Activated T-helper 1 cell treated with anti-CD3 and anti-CD28 coated beads, Interleukin-2, amount 50 U/mL, for 16 hours (primary cell): ENCODE measurements at regions not wholly inside any gene's neighbourhood (a gene's known extent, or its start where the extent isn't known, plus 50 kb on each side); places are given as distances from the start of the nearest gene placed in this dataset.
"Not testable (repeated sequence)": the region's sequence is repeated elsewhere in the genome, so short reads cannot be mapped to it uniquely, and the experiment has no call there.

Experiments
- DNase-seq, 2 donors: peaks; one replicate each; pipeline ENCODE4 v3.0.0-alpha.2; 2020; ENCODE audit warnings: low read depth in 1 of 2, low spot score in 1 of 2

GRCh38 chr18:961644-962355 is 57.1 kb downstream of the ADCYAP1 start:
- peak in 1 of 2 donors; percentile 2 for DNase-seq

DNA sequence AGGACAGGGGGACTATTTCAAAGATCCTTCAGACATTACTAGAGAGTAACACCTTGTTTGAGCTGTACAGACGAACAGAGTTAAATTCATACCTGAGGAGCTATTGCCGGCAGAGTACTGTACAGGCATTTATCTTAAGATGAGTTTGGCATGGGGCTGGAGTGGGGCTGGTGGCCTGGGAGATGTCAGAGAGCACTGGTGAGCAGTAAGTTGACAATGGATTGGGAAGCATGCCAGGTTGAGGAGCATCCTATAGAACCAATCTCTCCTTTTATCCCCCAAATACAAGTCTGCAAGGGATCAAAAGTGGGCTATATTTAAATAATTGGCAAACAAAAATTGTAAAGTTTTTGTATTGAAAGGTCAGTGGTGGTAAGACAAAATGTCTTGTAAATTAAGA is 58.6 kb downstream of the ADCYAP1 start:
- no peak for DNase-seq

DNA sequence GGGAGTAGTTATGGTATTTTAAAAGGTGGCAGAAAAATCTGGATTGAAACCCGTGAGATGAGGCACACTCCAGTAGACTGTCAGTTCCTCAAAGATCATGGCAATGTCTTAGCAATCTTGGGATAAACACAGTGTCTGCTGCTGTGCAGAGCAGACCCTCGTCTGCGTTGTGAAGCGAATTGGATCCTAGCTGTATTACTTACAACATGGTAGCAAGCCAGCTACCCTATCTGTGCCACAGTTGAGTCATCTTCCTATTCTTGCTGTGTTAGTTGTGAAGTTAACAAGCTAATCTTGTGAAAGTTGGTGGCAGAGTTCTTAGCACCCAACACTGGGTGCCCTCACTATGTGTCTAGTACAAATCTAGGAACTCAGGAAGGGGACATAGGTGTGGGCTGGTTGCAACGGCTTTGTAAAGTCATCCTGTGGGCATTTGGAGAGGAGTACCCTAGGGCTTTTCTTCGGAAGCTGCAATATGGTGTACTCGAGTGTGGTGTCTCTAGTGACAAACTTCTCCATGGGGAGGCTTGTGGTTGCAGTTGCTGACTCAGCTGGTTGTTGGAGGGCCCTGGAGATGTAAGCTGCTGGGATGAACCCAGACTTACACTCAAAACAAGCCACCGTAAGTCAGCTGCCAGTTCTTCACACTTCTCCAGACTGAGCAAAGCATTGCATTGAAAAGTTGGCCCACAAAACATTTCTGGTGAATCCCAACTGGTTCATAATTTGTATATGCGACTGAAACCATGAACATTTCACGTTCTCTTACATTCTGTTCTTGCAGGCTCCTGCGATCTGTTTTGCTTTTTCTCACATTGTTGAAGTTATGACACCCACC is 61.5 kb downstream of the ADCYAP1 start:
- no peak for DNase-seq

DNA sequence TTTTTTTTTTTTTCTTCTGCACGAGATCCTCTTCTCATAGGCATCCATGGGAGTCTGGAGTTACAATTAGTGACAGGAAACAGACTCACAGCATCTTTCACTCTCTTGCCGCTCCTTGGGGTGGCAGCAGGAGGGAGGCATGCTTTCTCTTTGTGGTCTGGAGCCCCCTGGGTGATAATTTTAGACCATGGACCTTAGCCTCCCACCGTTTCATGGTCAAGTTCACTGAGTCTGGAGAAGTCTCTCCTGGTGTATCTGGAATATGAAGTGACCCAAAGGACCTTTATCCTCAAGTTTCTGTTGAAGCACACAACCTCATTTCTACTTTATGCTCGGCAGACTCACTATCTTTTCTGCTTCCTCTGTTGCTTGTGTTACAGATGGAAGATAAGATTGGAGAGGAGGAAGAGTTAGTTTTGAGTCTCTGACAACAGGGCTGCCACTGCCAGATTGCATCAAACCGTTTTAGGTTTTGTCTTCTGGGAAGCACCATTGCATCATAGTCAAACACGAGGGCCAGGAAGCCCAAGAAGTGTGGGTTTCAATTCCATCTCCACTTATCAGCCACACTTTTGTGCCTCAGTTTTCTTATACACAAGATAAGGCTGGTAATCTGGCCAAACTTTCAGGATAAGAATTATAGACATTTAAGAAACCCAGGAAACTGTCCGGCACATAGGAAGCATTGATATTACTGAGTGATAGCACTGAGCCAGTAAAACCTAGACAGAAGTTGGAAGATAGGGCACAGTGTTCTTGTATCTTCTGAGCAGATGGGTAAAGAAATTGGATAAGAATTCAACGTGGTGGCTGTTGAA is 62.3 kb downstream of the ADCYAP1 start:
- DNase-seq, result no peak

DNA sequence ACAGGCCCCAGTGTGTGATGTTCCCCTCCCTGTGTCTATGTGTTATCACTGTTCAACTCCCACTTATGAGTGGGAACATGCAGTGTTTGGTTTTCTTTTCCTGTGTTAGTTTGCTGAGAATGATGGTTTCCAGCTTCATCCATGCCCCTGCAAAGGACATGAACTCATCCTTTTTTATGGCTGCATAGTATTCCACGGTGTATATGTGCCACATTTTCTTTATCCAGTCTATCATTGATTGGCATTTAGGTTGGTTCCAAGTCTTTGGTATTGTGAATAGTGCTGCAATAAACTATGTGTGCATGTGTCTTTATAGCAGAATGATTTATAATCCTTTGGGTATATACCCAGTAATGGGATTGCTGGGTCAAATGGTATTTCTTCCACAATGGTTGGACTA is 64.2 kb downstream of the ADCYAP1 start:
- DNase-seq, result not testable (repeated sequence)

DNA sequence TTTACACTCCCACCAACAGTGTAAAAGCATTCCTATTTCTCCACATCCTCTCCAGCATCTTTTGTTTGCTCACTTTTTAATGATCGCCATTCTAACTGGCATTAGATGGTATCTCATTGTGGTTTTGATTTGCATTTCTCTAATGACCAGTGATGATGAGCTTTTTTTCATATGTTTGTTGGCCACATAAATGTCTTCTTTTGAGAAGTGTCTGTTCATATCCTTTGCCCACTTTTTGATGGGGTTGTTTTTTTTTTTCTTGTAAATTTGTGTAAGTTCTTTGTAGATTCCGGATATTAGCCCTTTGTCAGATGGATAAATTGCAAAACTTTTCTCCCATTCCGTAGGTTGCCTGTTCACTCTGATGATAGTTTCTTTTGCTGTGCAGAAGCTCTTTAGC is 64.6 kb downstream of the ADCYAP1 start:
- not testable (repeated sequence) for DNase-seq

DNA sequence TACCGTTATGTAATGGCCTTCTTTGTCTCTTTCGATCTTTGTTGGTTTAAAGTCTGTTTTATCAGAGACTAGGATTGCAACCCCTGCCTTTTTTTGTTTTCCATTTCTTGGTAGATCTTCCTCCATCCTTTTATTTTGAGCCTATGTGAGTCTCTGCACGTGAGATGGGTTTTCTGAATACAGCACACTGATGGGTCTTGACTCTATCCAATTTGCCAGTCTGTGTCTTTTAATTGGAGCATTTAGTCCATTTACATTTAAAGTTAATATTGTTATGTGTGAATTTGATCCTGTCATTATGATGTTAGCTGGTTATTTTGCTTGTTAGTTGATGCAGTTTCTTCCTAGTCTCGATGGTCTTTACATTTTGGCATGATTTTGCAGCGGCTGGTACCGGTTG is 69.9 kb downstream of the ADCYAP1 start:
- DNase-seq, result not testable (repeated sequence)

DNA sequence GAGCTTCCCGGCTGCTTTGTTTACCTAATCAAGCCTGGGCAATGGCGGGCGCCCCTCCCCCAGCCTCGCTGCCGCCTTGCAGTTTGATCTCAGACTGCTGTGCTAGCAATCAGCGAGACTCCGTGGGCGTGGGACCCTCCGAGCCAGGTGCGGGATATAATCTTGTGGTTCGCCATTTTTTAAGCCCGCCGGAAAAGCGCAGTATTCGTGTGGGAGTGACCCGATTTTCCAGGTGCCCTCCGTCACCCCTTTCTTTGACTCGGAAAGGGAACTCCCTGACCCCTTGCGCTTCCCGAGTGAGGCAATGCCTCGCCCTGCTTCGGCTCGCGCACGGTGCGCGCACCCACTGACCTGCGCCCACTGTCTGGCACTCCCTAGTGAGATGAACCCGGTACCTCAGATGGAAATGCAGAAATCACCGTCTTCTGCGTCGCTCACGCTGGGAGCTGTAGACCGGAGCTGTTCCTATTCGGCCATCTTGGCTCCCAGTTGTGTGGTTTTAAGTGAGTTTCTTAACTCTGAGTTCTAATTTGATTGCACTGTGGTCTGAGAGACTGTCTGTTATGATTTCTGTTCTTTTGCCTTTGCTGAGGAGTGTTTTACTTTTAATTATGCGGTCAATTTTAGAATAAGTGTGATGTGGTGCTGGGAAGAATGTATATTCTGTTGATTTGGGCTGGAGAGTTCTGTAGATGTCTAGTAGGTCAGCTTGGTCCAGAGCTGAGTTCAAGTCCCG is 71.9 kb downstream of the ADCYAP1 start:
- not testable (repeated sequence) for DNase-seq

- not testable (repeated sequence) for DNase-seq
These were observed 72.7 kb downstream of the ADCYAP1 start for GRCh38 chr18:977327-977726.

DNA sequence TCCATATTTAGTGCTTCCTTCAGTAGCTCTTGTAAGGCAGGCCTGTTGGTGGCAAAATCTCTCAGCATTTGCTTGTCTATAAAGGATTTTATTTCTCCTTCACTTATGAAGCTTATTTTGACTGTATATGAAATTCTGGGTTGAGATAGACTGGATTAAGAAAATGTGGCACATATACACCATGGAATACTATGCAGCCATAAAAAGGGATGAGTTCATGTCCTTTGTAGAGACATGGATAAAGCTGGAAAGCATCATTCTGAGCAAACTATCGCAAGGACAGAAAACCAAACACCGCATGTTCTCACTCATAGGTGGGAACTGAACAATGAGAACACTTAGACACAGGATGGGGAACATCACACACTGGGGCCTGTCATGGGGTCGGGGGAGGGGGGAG is 73.1 kb downstream of the ADCYAP1 start:
- not testable (repeated sequence) for DNase-seq

GRCh38 chr18:980586-980985 is 75.9 kb downstream of the ADCYAP1 start:
- no peak for DNase-seq

DNA sequence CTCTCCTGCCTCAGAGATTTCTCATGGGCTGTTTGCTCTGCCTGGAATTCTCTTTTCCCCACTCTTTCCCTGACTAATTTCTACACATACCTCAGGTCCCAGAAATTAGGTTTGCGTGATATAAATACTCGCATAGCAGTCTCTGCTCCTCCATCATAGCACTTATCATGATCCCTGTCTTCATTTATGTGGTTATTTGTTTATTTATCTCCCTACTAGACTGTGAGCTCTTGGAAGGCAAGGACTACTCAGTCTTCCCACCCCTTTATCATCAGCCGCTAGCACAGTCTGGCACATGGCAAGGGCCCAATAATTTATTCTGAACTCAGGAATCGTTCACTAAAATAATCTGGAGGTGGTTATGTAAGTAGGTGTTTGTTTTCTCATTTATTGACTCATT is 79.3 kb downstream of the ADCYAP1 start:
- DNase-seq, result no peak

DNA sequence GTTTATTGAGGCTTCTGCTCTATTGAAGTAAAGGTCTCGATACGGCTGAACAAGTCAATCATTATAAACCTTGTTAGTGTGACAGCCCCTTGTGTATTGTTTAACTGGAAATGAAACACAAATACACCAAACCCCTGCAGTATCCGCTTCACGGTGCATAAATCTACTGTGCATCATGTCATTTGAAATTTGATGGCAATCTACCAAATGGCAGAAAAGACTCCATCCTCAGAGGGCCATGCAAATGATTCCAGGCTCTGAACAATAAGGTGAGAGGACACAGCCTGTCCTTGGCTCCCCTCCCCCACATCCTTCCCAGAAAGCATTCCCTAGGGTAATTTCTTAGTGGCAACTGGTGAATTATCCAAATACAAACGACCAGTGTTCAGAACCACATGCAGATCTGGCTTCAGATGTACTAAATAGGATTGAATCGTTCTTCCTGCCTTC is 80.6 kb downstream of the ADCYAP1 start:
- DNase-seq, result no peak

DNA sequence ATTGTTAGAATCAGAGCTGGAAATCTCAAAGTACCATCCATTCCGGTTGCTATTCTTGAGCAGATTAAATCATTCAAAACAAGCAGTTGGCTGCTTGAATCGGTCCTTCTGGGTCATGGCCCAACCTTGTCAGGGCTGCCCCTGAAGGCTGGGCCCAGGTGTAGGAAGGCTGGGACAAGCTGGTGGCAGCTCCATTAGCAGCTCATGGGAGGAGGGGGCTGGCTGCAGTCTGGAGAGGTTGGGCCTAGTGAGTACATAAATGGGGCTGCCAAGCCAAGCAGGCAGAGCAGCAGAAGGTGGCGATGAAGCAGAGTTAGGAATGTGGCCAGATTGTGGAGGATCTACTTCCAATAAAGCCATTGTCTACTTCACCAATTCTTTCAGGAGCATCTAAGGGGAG is 81.4 kb downstream of the ADCYAP1 start:
- DNase-seq, result no peak

DNA sequence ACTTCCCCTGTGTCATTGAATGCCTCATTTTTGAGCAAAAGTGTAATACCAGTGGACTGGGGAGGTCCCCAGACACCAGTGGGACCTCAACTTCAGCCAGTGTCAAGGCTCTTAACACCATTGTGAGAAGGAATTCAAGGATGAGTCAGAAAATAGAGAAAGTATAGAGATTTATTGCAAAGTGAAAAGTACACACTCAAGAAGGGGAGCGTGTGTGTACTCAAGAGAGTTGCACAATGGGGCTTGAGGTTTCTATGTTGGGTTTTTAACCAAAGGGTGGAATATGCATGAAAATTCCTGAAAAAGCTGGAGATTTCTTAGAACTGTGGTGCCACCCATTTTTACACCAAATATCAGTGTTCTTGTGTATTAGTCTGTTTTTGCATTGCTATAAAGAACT is 81.9 kb downstream of the ADCYAP1 start:
- no peak for DNase-seq

DNA sequence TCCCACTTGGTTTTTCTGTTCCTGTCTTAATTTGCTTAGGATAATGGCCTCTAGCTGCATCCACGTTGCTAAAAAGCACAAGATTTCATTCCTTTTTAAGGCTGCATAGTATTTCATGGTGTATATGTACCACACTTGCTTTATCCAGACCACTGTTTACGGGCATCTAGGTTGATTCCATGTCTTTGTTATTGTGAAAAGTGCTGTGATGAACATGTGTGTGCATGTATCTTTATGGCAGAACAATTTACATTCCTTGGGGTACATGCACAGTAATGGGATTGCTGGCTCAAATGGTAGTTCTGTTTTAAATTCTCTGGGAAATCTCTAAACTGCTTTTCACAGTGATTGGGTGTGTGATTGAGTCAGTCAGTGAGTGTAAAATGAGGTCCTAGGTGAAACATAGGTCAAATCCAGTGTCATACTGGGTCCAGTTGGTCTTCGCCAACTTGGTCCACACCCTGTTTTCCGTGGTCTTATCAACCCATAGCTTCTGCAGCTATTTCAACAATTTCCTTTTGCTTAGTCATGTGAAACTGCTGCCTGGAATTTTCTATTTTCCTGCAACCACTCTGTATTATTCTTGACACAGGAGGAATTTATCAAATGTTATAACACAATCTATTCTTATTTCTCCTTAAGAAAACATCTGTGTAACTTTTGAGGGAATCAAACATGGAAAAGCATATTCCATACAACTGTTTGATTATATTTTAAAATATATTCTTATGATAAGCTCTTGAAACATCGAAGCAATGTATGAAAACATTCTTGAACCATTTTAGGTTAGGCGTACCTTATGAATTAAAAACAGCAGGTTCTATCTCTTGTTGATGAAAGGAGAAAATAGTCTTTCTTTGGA is 82.9 kb downstream of the ADCYAP1 start:
- DNase-seq, result no peak

- DNase-seq, result no peak
These were observed 84.8 kb downstream of the ADCYAP1 start for GRCh38 chr18:989425-989824.

DNA sequence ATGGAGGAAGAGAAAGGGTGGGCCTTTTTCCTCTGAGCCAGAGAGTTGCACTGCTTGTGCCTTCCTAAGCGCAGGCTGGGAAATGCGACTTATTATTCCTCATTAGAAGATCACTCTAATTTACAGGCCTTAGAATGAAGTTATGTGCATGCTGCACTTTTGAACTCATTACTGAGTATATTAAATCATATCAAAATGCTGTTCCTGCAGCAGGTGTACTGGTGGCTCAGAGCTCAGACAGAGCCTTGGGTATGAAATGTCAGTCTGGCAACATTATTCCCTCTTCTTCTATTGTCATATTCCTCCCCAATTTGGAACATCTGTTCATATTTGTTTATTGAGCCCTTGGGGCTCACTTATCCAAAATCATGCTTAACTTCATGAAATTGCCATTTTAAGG is 85.5 kb downstream of the ADCYAP1 start:
- DNase-seq, result no peak

GRCh38 chr18:991441-991840 is 86.8 kb downstream of the ADCYAP1 start:
- no peak for DNase-seq

DNA sequence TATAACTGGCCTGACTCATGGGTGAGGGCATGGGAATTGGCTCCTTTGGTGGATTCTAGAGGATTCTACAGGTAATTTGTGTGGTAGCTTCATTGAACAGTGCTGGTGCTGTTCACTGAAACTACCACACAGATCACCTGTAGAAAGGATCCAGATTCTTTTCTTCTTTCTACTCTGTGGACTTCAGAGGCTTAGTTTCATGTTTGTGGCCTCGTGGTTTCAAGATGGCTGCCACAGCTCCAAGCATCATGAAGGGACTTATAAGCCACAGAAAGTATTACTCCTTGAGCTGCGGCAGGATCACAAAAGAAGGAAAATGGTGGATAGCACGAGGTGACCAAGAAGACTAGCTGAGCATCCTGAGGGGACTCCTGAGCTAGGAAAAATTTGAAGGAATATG is 88.9 kb downstream of the ADCYAP1 start:
- DNase-seq, result no peak
